H1 (cell line): ENCODE measurements at regions not wholly inside any gene's neighbourhood (a gene's known extent, or its start where the extent isn't known, plus 50 kb on each side); places are given as distances from the start of the nearest gene placed in this dataset.

ENCODE experiments used
- CTCF ChIP-seq, 3 experiments: IDR thresholded peaks; 1 replicate in 2 of 3; 2 replicates in 1 of 3; pipeline versions ENCODE4 v1.5.1 to v1.6.1; 2011; ENCODE audit warnings: low read length in 3 of 3, mild to moderate bottlenecking in 3 of 3, inconsistent platforms in 2 of 3, low read depth in 1 of 3, moderate library complexity in 1 of 3; ENCODE audit not compliant: insufficient read depth in 1 of 3; ENCODE audit errors: control extremely low read depth in 1 of 3

DNA sequence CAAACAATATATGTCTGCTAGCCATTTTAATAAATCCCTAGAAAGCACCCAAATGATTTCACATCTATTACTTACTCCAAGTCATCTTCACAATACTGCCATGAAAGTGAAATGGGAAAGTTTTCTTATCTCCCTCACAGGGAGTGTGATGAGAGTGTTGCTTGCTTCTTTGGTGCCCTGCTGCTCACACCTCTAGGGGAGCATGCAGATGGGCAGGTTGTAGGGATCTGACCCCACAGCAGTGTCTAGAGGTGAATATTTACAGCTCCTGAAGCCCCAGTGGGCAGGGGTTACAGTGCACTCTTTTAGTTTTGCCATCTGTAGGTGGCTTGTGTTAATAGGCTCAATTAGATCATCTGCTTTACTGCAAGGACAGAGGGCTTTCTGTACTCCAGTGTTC, 173.2 kb downstream of the GABRG2 start (continued):
- no peak for TF ChIP-seq CTCF (IDR thresholded peaks at IDR 0.05; ENCODE audit: control extremely low read depth in 1 of 3, insufficient read depth in 1 of 3, low read depth in 1 of 3, low read length in 3 of 3)
